ENCODE measurements at regions not wholly inside any gene's neighbourhood (a gene's known extent, or its start where the extent isn't known, plus 50 kb on each side); places are given as distances from the start of the nearest gene placed in this dataset.

GRCh38 chr18:59057969-59058368 is 81.7 kb upstream of the SEC11C start:
- TF ChIP-seq ELF1 (IDR thresholded peaks at IDR 0.05) (no peak), RFX5 (IDR thresholded peaks at IDR 0.05; ENCODE audit: low read length) (no peak), JUND (IDR thresholded peaks at IDR 0.05) (no peak), SMC3 (IDR thresholded peaks at IDR 0.05; ENCODE audit: low read depth, low read length) (no peak), FOXJ3 (CRISPR knock-in tag; IDR thresholded peaks at IDR 0.05) (no peak), IRF3 (IDR thresholded peaks at IDR 0.05; ENCODE audit: low read depth, low read length) (no peak), TCF12 (IDR thresholded peaks at IDR 0.05) (no peak), MXI1 (IDR thresholded peaks at IDR 0.05; ENCODE audit: low read depth, low read length) (no peak), EZH2phosphoT487 (IDR thresholded peaks at IDR 0.05; ENCODE audit: borderline replicate concordance, low read depth) (no peak)
- ChIA-PET POLR2A (no interaction called here), CTCF (interaction anchor here (0.6 to 6.2 kb wide), 14 partner anchors 10 to 719 kb away, joined by 3 to 68 read pairs (median 4); no protein-coding TSS in a partner anchor)
- H3K4me3 ChIP-seq (ENCODE audit: low read depth in 2 of 2, low read length in 1 of 2), result no peak overlapping the region
- no peaks in the 10 kb centered on the region for H4K20me1 ChIP-seq (ENCODE audit: insufficient read depth)
- no peak overlapping the region for H3K27ac ChIP-seq (ENCODE audit: low read depth in 2 of 2, low read length in 1 of 2)
- no peak overlapping the region for H2AFZ ChIP-seq (ENCODE audit: low read depth)
- no peaks in the 10 kb centered on the region for H3K79me2 ChIP-seq (ENCODE audit: insufficient read depth)
- no peaks in the 10 kb centered on the region for H3K36me3 ChIP-seq (replicated peaks in 1 of 2; ENCODE audit: control insufficient read depth in 1 of 2, insufficient read depth in 2 of 2, low read length in 1 of 2)
- no peaks in the 10 kb centered on the region for H3K9me3 ChIP-seq
- WGBS (ENCODE audit: low lambda C conversion rate), result 59% methylated on average over 4 of the region's 4 CpGs
- no peaks in the 10 kb centered on the region for H3F3A ChIP-seq (replicated peaks; ENCODE audit: insufficient read depth)
- peaks cover 0 to 13% of the 10 kb centered on the region in 2 experiments; a peak in 2 of 4 replicates for H3K4me1 ChIP-seq (ENCODE audit: control insufficient read depth in 1 of 2, insufficient read depth in 2 of 2, low read depth in 1 of 2, low read length in 1 of 2)
- H3K27me3 ChIP-seq (ENCODE audit: insufficient read depth), result no peaks in the 10 kb centered on the region
- H3K9me2 ChIP-seq, result no peaks in the 10 kb centered on the region
- H3K9ac ChIP-seq, result no peak overlapping the region
- DNase-seq, result no peak
- H3K4me2 ChIP-seq, result no peak overlapping the region

GRCh38 chr18:59059140-59059539 is 80.5 kb upstream of the SEC11C start:
- ChIA-PET POLR2A (no interaction called here), CTCF (interaction anchor here (0.9 to 6.2 kb wide), 5 partner anchors 11 to 295 kb away, joined by 4 to 68 read pairs (median 29); no protein-coding TSS in a partner anchor)
- no peaks in the 10 kb centered on the region for H3K9me2 ChIP-seq
- 93% methylated on average over 4 of the region's 4 CpGs for WGBS (ENCODE audit: low lambda C conversion rate)
- no peaks in the 10 kb centered on the region for H4K20me1 ChIP-seq (ENCODE audit: insufficient read depth)
- H3F3A ChIP-seq (replicated peaks; ENCODE audit: insufficient read depth), result no peaks in the 10 kb centered on the region
- no peaks in the 10 kb centered on the region for H3K9me3 ChIP-seq
- H3K9ac ChIP-seq, result no peak overlapping the region
- no peak for DNase-seq
- no peak overlapping the region for H3K4me3 ChIP-seq (ENCODE audit: low read depth in 2 of 2, low read length in 1 of 2)
- TF ChIP-seq POLR2AphosphoS5 (IDR thresholded peaks at IDR 0.05; ENCODE audit: low read depth, low read length) (no peak), GATA2 (CRISPR knock-in tag; IDR thresholded peaks at IDR 0.05) (no peak), PBX3 (IDR thresholded peaks at IDR 0.05) (no peak), EP300 (IDR thresholded peaks at IDR 0.05; ENCODE audit: borderline replicate concordance in 1 of 2, low read depth in 1 of 2, low read length in 1 of 2) (no peak), SIN3A (IDR thresholded peaks at IDR 0.05; ENCODE audit: borderline replicate concordance, low read depth, low read length) (no peak), TEAD4 (IDR thresholded peaks at IDR 0.05; ENCODE audit: borderline replicate concordance, insufficient read depth) (no peak), MXI1 (IDR thresholded peaks at IDR 0.05; ENCODE audit: low read depth, low read length) (no peak), ZBTB33 (IDR thresholded peaks at IDR 0.05; ENCODE audit: borderline replicate concordance, low read depth) (no peak), TCF12 (IDR thresholded peaks at IDR 0.05) (no peak), MEF2A (IDR thresholded peaks at IDR 0.05; ENCODE audit: borderline replicate concordance, low read depth) (no peak), USF2 (IDR thresholded peaks at IDR 0.05; ENCODE audit: borderline replicate concordance, low read depth, low read length) (no peak), NRF1 (IDR thresholded peaks at IDR 0.05; ENCODE audit: low read depth, low read length) (no peak), FOXJ3 (CRISPR knock-in tag; IDR thresholded peaks at IDR 0.05) (no peak), CHD2 (IDR thresholded peaks at IDR 0.05; ENCODE audit: low read length, partially characterized antibody) (no peak), RXRA (IDR thresholded peaks at IDR 0.05; ENCODE audit: borderline replicate concordance, low read depth) (no peak), IRF3 (IDR thresholded peaks at IDR 0.05; ENCODE audit: low read depth, low read length) (no peak), RCOR1 (IDR thresholded peaks at IDR 0.05; ENCODE audit: low read length) (no peak)
- H3K4me1 ChIP-seq (ENCODE audit: control insufficient read depth in 1 of 2, insufficient read depth in 2 of 2, low read depth in 1 of 2, low read length in 1 of 2), result peaks cover 0 to 12% of the 10 kb centered on the region in 2 experiments; a peak in 2 of 4 replicates
- no peak overlapping the region for H3K27ac ChIP-seq (ENCODE audit: low read depth in 2 of 2, low read length in 1 of 2)
- H2AFZ ChIP-seq (ENCODE audit: low read depth), result no peak overlapping the region
- no peaks in the 10 kb centered on the region for H3K79me2 ChIP-seq (ENCODE audit: insufficient read depth)
- H3K4me2 ChIP-seq, result no peak overlapping the region
- H3K36me3 ChIP-seq (replicated peaks in 1 of 2; ENCODE audit: control insufficient read depth in 1 of 2, insufficient read depth in 2 of 2, low read length in 1 of 2), result no peaks in the 10 kb centered on the region
- no peaks in the 10 kb centered on the region for H3K27me3 ChIP-seq (ENCODE audit: insufficient read depth)

Measured in SK-N-SH (cell line).